ENCODE measurements at regions not wholly inside any gene's neighbourhood (a gene's known extent, or its start where the extent isn't known, plus 50 kb on each side); places are given as distances from the start of the nearest gene placed in this dataset.

GRCh38 chr13:74218291-74218690, 84.1 kb upstream of the KLF12 start:
- ChIA-PET CTCF (interaction anchor here (1.4 kb wide), 1 partner anchor 12 kb away, joined by 3 read pairs; no protein-coding TSS in a partner anchor), POLR2A (interaction anchor here (1.0 kb wide), 1 partner anchor 83 kb away, joined by 3 read pairs; no protein-coding TSS in a partner anchor)
- TF ChIP-seq CTCF (IDR thresholded peaks at IDR 0.05; ENCODE audit: insufficient read depth, low read length, missing control alignments): no peak
- no peak for DNase-seq (ENCODE audit: low read depth, low spot score)
- H3K4me3 ChIP-seq (ENCODE audit: low read depth, low read length): no peak overlapping the region

GRCh38 chr13:74217811-74218210, 83.6 kb upstream of the KLF12 start:
- peak; percentile 96 for DNase-seq (ENCODE audit: low read depth, low spot score)
- TF ChIP-seq CTCF (IDR thresholded peaks at IDR 0.05; ENCODE audit: insufficient read depth, low read length, missing control alignments): no peak
- CTCF ChIA-PET: interaction anchor here (1.4 kb wide), 1 partner anchor 12 kb away, joined by 3 read pairs; no protein-coding TSS in a partner anchor
- POLR2A ChIA-PET: interaction anchor here (1.0 kb wide), 1 partner anchor 83 kb away, joined by 3 read pairs; no protein-coding TSS in a partner anchor
- H3K4me3 ChIP-seq (ENCODE audit: low read depth, low read length): no peak overlapping the region

- ChIA-PET CTCF (no interaction called here), POLR2A (no interaction called here)
- no peak for TF ChIP-seq CTCF (IDR thresholded peaks at IDR 0.05; ENCODE audit: insufficient read depth, low read length, missing control alignments)
- H3K4me3 ChIP-seq (ENCODE audit: low read depth, low read length): no peak overlapping the region
- no peak for DNase-seq (ENCODE audit: low read depth, low spot score)
Observed at GRCh38 chr13:74215420-74215819, 81.2 kb upstream of the KLF12 start.

- POLR2A ChIA-PET: no interaction called here
- CTCF ChIA-PET: no interaction called here
- DNase-seq (ENCODE audit: low read depth, low spot score): no peak
- H3K4me3 ChIP-seq (ENCODE audit: low read depth, low read length): no peak overlapping the region
- TF ChIP-seq CTCF (IDR thresholded peaks at IDR 0.05; ENCODE audit: insufficient read depth, low read length, missing control alignments): no peak
Observed at GRCh38 chr13:74214321-74214720, 80.1 kb upstream of the KLF12 start.

GRCh38 chr13:74210693-74211393, 76.6 kb upstream of the KLF12 start:
- TF ChIP-seq CTCF (IDR thresholded peaks at IDR 0.05; ENCODE audit: insufficient read depth, low read length, missing control alignments): no peak
- H3K4me3 ChIP-seq (ENCODE audit: low read depth, low read length): no peak overlapping the region
- ChIA-PET POLR2A (interaction anchor here (0.7 to 1.1 kb wide), 2 partner anchors 11 to 75 kb away, joined by 3 read pairs; no protein-coding TSS in a partner anchor), CTCF (interaction anchor here (0.9 kb wide), 1 partner anchor 552 kb away, joined by 3 read pairs; no protein-coding TSS in a partner anchor)
- DNase-seq (ENCODE audit: low read depth, low spot score): peak; percentile 99

GRCh38 chr13:74206855-74207254, 72.7 kb upstream of the KLF12 start:
- TF ChIP-seq CTCF (IDR thresholded peaks at IDR 0.05; ENCODE audit: insufficient read depth, low read length, missing control alignments): no peak
- no peak for DNase-seq (ENCODE audit: low read depth, low spot score)
- H3K4me3 ChIP-seq (ENCODE audit: low read depth, low read length): no peak overlapping the region
- CTCF ChIA-PET: no interaction called here
- POLR2A ChIA-PET: interaction anchor here (0.9 kb wide), 1 partner anchor 72 kb away, joined by 3 read pairs; no protein-coding TSS in a partner anchor

Data from AG04449 (cell line).